SK-N-SH treated with all-trans-retinoic acid at 6 μM for 48 hours (cell line): ENCODE measurements at regions not wholly inside any gene's neighbourhood (a gene's known extent, or its start where the extent isn't known, plus 50 kb on each side); places are given as distances from the start of the nearest gene placed in this dataset.
A peak's percentile ranks its signal among the peaks of the same experiment; 100 is the strongest.

Source experiments
- ATAC-seq: fragments of 200-7000 bp; cut with Tn5 transposase; 3 replicates; pipeline ENCODE4 v1.9.1; 2020; ENCODE audit warnings: mild to moderate bottlenecking, moderate library complexity
- ARNTL ChIP-seq: fragments of 450-650 bp; formaldehyde crosslinking; IDR thresholded peaks from 2 replicates; pipeline ENCODE4 v1.5.0; 2020; ENCODE audit warnings: low read depth, mild to moderate bottlenecking, moderate library complexity, borderline replicate concordance
- BACH2 ChIP-seq: fragments of 250-450 bp; sonication (Bioruptor Pico); IDR thresholded peaks from 2 replicates; pipeline ENCODE4 v1.9.0; 2021; ENCODE audit warnings: mild to moderate bottlenecking, borderline replicate concordance
- CSDC2 ChIP-seq: fragments of 250-450 bp; sonication (Bioruptor Pico); IDR thresholded peaks from 2 replicates; pipeline ENCODE4 v1.5.0; 2020; ENCODE audit warnings: mild to moderate bottlenecking, moderate library complexity
- CSRNP3 ChIP-seq: fragments of 250-450 bp; sonication (Bioruptor Pico); IDR thresholded peaks from 2 replicates; pipeline ENCODE4 v1.5.1; 2021; ENCODE audit warnings: mild to moderate bottlenecking, moderate library complexity
- ESRRG ChIP-seq: fragments of 250-450 bp; sonication (Bioruptor Pico); IDR thresholded peaks from 2 replicates; pipeline ENCODE4 v1.6.1; 2021; ENCODE audit warnings: mild to moderate bottlenecking
- GLIS3 ChIP-seq: fragments of 250-450 bp; sonication (Bioruptor Pico); IDR thresholded peaks from 2 replicates; pipeline ENCODE4 v1.5.0; 2020; ENCODE audit warnings: mild to moderate bottlenecking, moderate library complexity
- ISL1 ChIP-seq: fragments of 250-450 bp; sonication (Bioruptor Pico); IDR thresholded peaks from 2 replicates; pipeline ENCODE4 v2.1.2; 2022; ENCODE audit warnings: mild to moderate bottlenecking, moderate library complexity
- OSR1 ChIP-seq: fragments of 250-450 bp; sonication (Bioruptor Pico); IDR thresholded peaks from 2 replicates; pipeline ENCODE4 v1.8.0; 2022; ENCODE audit warnings: moderate library complexity, mild to moderate bottlenecking, inconsistent platforms
- PATZ1 ChIP-seq: fragments of 250-450 bp; sonication (Bioruptor Pico); IDR thresholded peaks from 2 replicates; pipeline ENCODE4 v1.8.0; 2020; ENCODE audit warnings: mild to moderate bottlenecking, moderate library complexity, borderline replicate concordance
- POU6F1 ChIP-seq: fragments of 250-450 bp; sonication (Bioruptor Pico); IDR thresholded peaks from 2 replicates; pipeline ENCODE4 v1.8.0; 2021; ENCODE audit warnings: low read depth, mild to moderate bottlenecking, moderate library complexity, borderline replicate concordance
- PPARA ChIP-seq: fragments of 250-450 bp; sonication (Bioruptor Pico); IDR thresholded peaks from 2 replicates; pipeline ENCODE4 v1.5.0; 2020; ENCODE audit warnings: mild to moderate bottlenecking, borderline replicate concordance
- RARB ChIP-seq: fragments of 250-450 bp; sonication (Bioruptor Pico); IDR thresholded peaks from 2 replicates; pipeline ENCODE4 v1.8.0; 2021; ENCODE audit warnings: mild to moderate bottlenecking, moderate library complexity
- SNAI2 ChIP-seq: fragments of 250-450 bp; sonication (Bioruptor Pico); IDR thresholded peaks from 2 replicates; pipeline ENCODE4 v1.5.0; 2020; ENCODE audit warnings: mild to moderate bottlenecking, moderate library complexity
- TCF4 ChIP-seq: fragments of 250-450 bp; sonication (Bioruptor Pico); IDR thresholded peaks from 2 replicates; pipeline ENCODE4 v1.8.0; 2021; ENCODE audit warnings: mild to moderate bottlenecking, moderate library complexity, borderline replicate concordance
- TOX ChIP-seq: fragments of 250-450 bp; sonication (Bioruptor Pico); IDR thresholded peaks from 2 replicates; pipeline ENCODE4 v1.8.0; 2021; ENCODE audit warnings: mild to moderate bottlenecking, moderate library complexity, borderline replicate concordance
- TSHZ2 ChIP-seq: fragments of 250-450 bp; sonication (Bioruptor Pico); IDR thresholded peaks from 2 replicates; pipeline ENCODE4 v1.5.0; 2020; ENCODE audit warnings: mild to moderate bottlenecking, moderate library complexity
- ZC3H10 ChIP-seq: fragments of 250-450 bp; sonication (Bioruptor Pico); IDR thresholded peaks from 2 replicates; pipeline ENCODE4 v1.5.1; 2021; ENCODE audit warnings: mild to moderate bottlenecking, moderate library complexity
- ZFP3 ChIP-seq: fragments of 250-450 bp; sonication (Bioruptor Pico); IDR thresholded peaks from 2 replicates; pipeline ENCODE4 v1.5.0; 2020; ENCODE audit warnings: mild to moderate bottlenecking, moderate library complexity
- ZFP30 ChIP-seq: fragments of 450-650 bp; formaldehyde crosslinking; IDR thresholded peaks from 2 replicates; pipeline ENCODE4 v1.5.0; 2022; ENCODE audit warnings: mild to moderate bottlenecking, moderate library complexity
- ZNF565 ChIP-seq: fragments of 450-650 bp; formaldehyde crosslinking; conservative IDR thresholded peaks from 2 replicates; pipeline ENCODE4 v1.5.0; 2020; ENCODE audit warnings: low read depth, mild to moderate bottlenecking, moderate library complexity
- ZNF70 ChIP-seq: fragments of 450-650 bp; formaldehyde crosslinking; IDR thresholded peaks from 2 replicates; pipeline ENCODE4 v1.5.0; 2020; ENCODE audit warnings: mild to moderate bottlenecking, moderate library complexity
- ZNF8 ChIP-seq: fragments of 450-650 bp; formaldehyde crosslinking; IDR thresholded peaks from 2 replicates; pipeline ENCODE4 v1.5.0; 2020; ENCODE audit warnings: mild to moderate bottlenecking, moderate library complexity

- TF ChIP-seq RARB (0 out of 2 replicates have a peak, but pooled peaks have one; percentile 0), BACH2 (CRISPR knock-in tag) (no peak)
- ATAC-seq = peak; percentile 58
Observed at GRCh38 chr6:26205625-26206574, 118.7 kb downstream of the HFE start.

GRCh38 chr6:26206868-26207801 is 119.9 kb downstream of the HFE start:
- TF ChIP-seq OSR1 (CRISPR knock-in tag) (no peak), ZNF70 (no peak)

GRCh38 chr6:26211963-26212362 is 124.7 kb downstream of the HFE start:
- TF ChIP-seq ESRRG = no peak
- TF ChIP-seq CSDC2 (CRISPR knock-in tag) = no peak
- no peak for TF ChIP-seq PATZ1 (CRISPR knock-in tag)
- no peak for TF ChIP-seq PPARA (CRISPR knock-in tag)
- TF ChIP-seq ISL1 (CRISPR knock-in tag) = no peak
- no peak for TF ChIP-seq TOX (CRISPR knock-in tag)
- no peak for TF ChIP-seq ZFP3
- no peak for TF ChIP-seq TCF4 (CRISPR knock-in tag)
- no peak for TF ChIP-seq ZC3H10 (CRISPR knock-in tag)
- no peak for TF ChIP-seq ZNF8 (CRISPR knock-in tag)
- TF ChIP-seq RARB = no peak
- TF ChIP-seq BACH2 (CRISPR knock-in tag) = no peak
- TF ChIP-seq ZFP30 (CRISPR knock-in tag) = no peak
- TF ChIP-seq SNAI2 = no peak
- no peak for TF ChIP-seq ARNTL (CRISPR knock-in tag)
- no peak for TF ChIP-seq POU6F1
- TF ChIP-seq ZNF565 (CRISPR knock-in tag) = no peak
- TF ChIP-seq TSHZ2 = no peak
- TF ChIP-seq CSRNP3 (CRISPR knock-in tag) = no peak
- no peak for TF ChIP-seq GLIS3 (CRISPR knock-in tag)

More at GRCh38 chr6:26206868-26207801, 119.9 kb downstream of the HFE start:
- ATAC-seq = no peak

More at GRCh38 chr6:26211963-26212362, 124.7 kb downstream of the HFE start:
- no peak for ATAC-seq
